HFFc6 (cell line): ENCODE measurements at regions not wholly inside any gene's neighbourhood (a gene's known extent, or its start where the extent isn't known, plus 50 kb on each side); places are given as distances from the start of the nearest gene placed in this dataset.

ENCODE experiments used
- DNase-seq: peaks from one replicate; pipeline ENCODE4 v3.0.0-alpha.2; 2018
- H3K27ac Mint-ChIP-seq: 2 replicates; pipeline ENCODE4 v1.8.0; 2020; ENCODE audit warnings: mild to moderate bottlenecking, mixed read lengths
- H3K27me3 Mint-ChIP-seq: 2 replicates; pipeline ENCODE4 v1.8.0; 2021; ENCODE audit warnings: mild to moderate bottlenecking, moderate library complexity, mixed read lengths; ENCODE audit not compliant: insufficient read depth
- H3K36me3 Mint-ChIP-seq: 2 replicates; pipeline ENCODE4 v1.8.0; 2021; ENCODE audit warnings: low read depth, mixed read lengths
- H3K4me1 Mint-ChIP-seq: 2 replicates; pipeline ENCODE4 v1.8.0; 2020; ENCODE audit warnings: low read depth, mixed read lengths
- H3K4me3 Mint-ChIP-seq: 2 replicates; pipeline ENCODE4 v1.8.0; 2020; ENCODE audit warnings: mild to moderate bottlenecking, moderate library complexity, mixed read lengths
- H3K9me3 Mint-ChIP-seq: 2 replicates; pipeline ENCODE4 v1.8.0; 2020; ENCODE audit warnings: mild to moderate bottlenecking, mixed read lengths
- CTCF ChIP-seq: fragments of 200-600 bp; sonication (generic); IDR thresholded peaks from 2 replicates; pipeline ENCODE4 v1.5.0; 2021; ENCODE audit warnings: antibody characterized with exemption, mild to moderate bottlenecking

GRCh38 chr9:108078375-108078774 is 588.8 kb upstream of the KLF4 start:
- H3K4me1 Mint-ChIP-seq, result no peaks in the 10 kb centered on the region
- H3K27me3 Mint-ChIP-seq, result peaks cover 13% of the 10 kb centered on the region
- no peak overlapping the region for H3K4me3 Mint-ChIP-seq
- H3K9me3 Mint-ChIP-seq, result no peaks in the 10 kb centered on the region
- no peak for DNase-seq
- no peak overlapping the region for H3K27ac Mint-ChIP-seq
- no peak for TF ChIP-seq CTCF
- no peaks in the 10 kb centered on the region for H3K36me3 Mint-ChIP-seq

- Mint-ChIP-seq H3K27me3 (peaks cover 13% of the 10 kb centered on the region), H3K27ac (no peak overlapping the region), H3K9me3 (no peaks in the 10 kb centered on the region), H3K4me1 (no peaks in the 10 kb centered on the region), H3K36me3 (no peaks in the 10 kb centered on the region), H3K4me3 (no peak overlapping the region)
- no peak for DNase-seq
- no peak for TF ChIP-seq CTCF
Measured at GRCh38 chr9:108077556-108077955, 588.0 kb upstream of the KLF4 start.

- Mint-ChIP-seq H3K27me3 (peaks cover 13% of the 10 kb centered on the region), H3K36me3 (no peaks in the 10 kb centered on the region), H3K27ac (no peak overlapping the region), H3K4me3 (no peak overlapping the region), H3K4me1 (no peaks in the 10 kb centered on the region), H3K9me3 (no peaks in the 10 kb centered on the region)
- no peak for DNase-seq
- no peak for TF ChIP-seq CTCF
Measured at GRCh38 chr9:108074900-108075299, 585.3 kb upstream of the KLF4 start.

- Mint-ChIP-seq H3K36me3 (no peaks in the 10 kb centered on the region), H3K4me1 (no peaks in the 10 kb centered on the region)
- no peak for DNase-seq
Measured at GRCh38 chr9:108073823-108074222, 584.3 kb upstream of the KLF4 start.

GRCh38 chr9:108072740-108073139 is 583.2 kb upstream of the KLF4 start:
- Mint-ChIP-seq H3K36me3 (no peaks in the 10 kb centered on the region), H3K27ac (no peak overlapping the region), H3K4me3 (no peak overlapping the region), H3K27me3 (peaks cover 8% of the 10 kb centered on the region), H3K4me1 (no peaks in the 10 kb centered on the region), H3K9me3 (no peaks in the 10 kb centered on the region)
- no peak for DNase-seq
- TF ChIP-seq CTCF, result no peak

More at GRCh38 chr9:108073823-108074222, 584.3 kb upstream of the KLF4 start:
- TF ChIP-seq CTCF, result no peak
- Mint-ChIP-seq H3K4me3 (no peak overlapping the region), H3K27ac (no peak overlapping the region), H3K27me3 (peaks cover 8% of the 10 kb centered on the region), H3K9me3 (no peaks in the 10 kb centered on the region)

- peaks cover 5% of the 10 kb centered on the region for H3K27me3 Mint-ChIP-seq
- no peaks in the 10 kb centered on the region for H3K4me1 Mint-ChIP-seq
- DNase-seq, result no peak
- H3K36me3 Mint-ChIP-seq, result no peaks in the 10 kb centered on the region
- no peak overlapping the region for H3K4me3 Mint-ChIP-seq
- H3K9me3 Mint-ChIP-seq, result no peaks in the 10 kb centered on the region
- TF ChIP-seq CTCF, result no peak
- no peak overlapping the region for H3K27ac Mint-ChIP-seq
Measured at GRCh38 chr9:108070861-108071260, 581.3 kb upstream of the KLF4 start.
